ENCODE measurements at regions not wholly inside any gene's neighbourhood (a gene's known extent, or its start where the extent isn't known, plus 50 kb on each side); places are given as distances from the start of the nearest gene placed in this dataset.

- H3K4me3 ChIP-seq (ENCODE audit: low read depth, low read length) = no peak overlapping the region
- DNase-seq (ENCODE audit: low read depth) = no peak
These were observed 193.6 kb upstream of the FAR2 start for GRCh38 chr12:28955491-28955890.

DNA sequence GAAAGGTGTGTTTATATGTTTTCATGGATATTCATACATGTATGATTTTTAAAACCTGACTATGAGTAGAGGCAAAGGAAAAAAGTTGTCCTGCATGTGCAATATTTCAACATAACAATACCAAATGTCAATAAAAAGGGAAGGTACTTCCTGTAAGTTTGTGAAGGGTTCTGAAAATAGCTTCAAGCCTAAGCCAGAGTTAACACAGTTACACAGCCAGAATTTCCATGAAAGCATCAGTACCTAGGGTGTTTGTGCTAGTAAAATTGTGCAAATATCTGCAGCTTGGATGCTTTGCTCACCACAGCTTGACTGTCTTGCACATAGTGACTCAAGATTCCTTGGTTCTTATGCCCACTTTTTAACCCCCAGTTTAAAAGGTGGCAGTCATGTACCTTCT, 193.1 kb upstream of the FAR2 start:
- no peak for DNase-seq (ENCODE audit: low read depth)
- no peak overlapping the region for H3K4me3 ChIP-seq (ENCODE audit: low read depth, low read length)

- no peak for DNase-seq (ENCODE audit: low read depth)
- H3K4me3 ChIP-seq (ENCODE audit: low read depth, low read length) = no peak overlapping the region
These were observed 190.4 kb upstream of the FAR2 start for GRCh38 chr12:28958553-28959195.

DNA sequence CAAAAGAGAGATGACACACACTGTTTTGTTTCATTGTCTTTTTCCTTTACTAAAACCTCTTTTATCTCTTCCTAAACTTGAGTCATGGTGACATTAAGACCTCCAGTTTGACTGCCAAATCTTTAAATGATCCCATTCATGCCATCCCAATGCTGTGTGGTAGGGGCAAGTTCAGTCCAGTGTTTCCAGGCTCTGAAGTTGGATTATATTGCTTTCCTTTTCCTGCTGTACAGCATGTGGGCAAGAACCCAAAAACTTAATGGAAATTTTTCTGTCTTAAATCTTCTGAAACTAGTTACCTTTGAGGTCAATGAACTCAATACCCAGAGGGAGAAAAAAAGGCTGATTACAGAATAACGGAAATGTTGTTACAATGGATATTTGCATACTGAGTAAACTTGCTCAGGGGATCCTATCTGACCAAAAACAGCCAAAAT, 187.1 kb upstream of the FAR2 start:
- no peak for DNase-seq (ENCODE audit: low read depth)

GRCh38 chr12:28963554-28963953, 185.5 kb upstream of the FAR2 start:
- DNase-seq (ENCODE audit: low read depth) = no peak
- H3K4me3 ChIP-seq (ENCODE audit: low read depth, low read length) = no peak overlapping the region

More for the DNA sequence above, 187.1 kb upstream of the FAR2 start:
- H3K4me3 ChIP-seq (ENCODE audit: low read depth, low read length) = no peak overlapping the region

- DNase-seq (ENCODE audit: low read depth) = no peak
- no peak overlapping the region for H3K4me3 ChIP-seq (ENCODE audit: low read depth, low read length)
These were observed 182.9 kb upstream of the FAR2 start for GRCh38 chr12:28966046-28966780.

DNA sequence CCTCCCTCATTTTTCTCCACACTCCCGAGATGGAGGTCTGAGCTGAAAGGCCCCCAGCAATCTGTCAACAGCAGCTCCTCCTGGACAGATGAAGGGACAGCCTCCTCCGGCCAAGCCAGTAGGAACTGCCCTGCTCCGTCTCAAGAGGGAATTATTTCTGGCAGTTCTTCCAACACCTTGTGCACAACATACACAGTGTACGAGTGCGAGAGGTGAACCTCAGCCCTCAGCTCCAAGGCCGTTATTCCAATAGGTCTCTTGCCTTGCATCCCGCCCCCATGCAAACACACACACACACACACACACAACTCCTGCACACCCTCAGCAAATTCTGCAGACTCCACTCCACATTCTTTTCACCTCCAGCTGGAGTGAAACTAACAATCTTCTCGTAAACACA, 181.7 kb upstream of the FAR2 start:
- H3K4me3 ChIP-seq (ENCODE audit: low read depth, low read length) = no peak overlapping the region
- DNase-seq (ENCODE audit: low read depth) = no peak

DNA sequence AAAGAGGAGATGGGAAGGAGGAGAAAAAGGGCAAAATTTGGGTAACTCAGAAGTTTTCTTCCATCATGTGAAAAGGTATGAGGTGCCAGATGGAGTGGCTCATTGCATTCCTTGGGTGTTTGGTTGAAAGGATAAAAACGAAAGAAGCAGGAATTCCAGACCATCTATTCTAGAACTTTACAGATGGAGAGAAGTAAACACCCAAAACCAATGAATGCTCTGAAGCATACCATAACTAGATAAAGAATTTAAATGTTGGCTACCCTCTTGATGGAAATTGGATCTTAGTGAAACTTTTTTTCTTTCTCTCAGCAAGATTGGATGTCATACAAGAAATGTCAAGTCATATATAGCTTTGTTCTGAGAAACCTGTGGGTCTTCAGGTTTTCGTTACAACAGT, 175.6 kb upstream of the FAR2 start:
- no peak overlapping the region for H3K4me3 ChIP-seq (ENCODE audit: low read depth, low read length)
- DNase-seq (ENCODE audit: low read depth) = no peak

GRCh38 chr12:28974166-28974565, 174.9 kb upstream of the FAR2 start:
- DNase-seq (ENCODE audit: low read depth) = peak; percentile 39
- H3K4me3 ChIP-seq (ENCODE audit: low read depth, low read length) = no peak overlapping the region

GRCh38 chr12:28974883-28975282, 174.2 kb upstream of the FAR2 start:
- H3K4me3 ChIP-seq (ENCODE audit: low read depth, low read length) = no peak overlapping the region
- DNase-seq (ENCODE audit: low read depth) = no peak

DNA sequence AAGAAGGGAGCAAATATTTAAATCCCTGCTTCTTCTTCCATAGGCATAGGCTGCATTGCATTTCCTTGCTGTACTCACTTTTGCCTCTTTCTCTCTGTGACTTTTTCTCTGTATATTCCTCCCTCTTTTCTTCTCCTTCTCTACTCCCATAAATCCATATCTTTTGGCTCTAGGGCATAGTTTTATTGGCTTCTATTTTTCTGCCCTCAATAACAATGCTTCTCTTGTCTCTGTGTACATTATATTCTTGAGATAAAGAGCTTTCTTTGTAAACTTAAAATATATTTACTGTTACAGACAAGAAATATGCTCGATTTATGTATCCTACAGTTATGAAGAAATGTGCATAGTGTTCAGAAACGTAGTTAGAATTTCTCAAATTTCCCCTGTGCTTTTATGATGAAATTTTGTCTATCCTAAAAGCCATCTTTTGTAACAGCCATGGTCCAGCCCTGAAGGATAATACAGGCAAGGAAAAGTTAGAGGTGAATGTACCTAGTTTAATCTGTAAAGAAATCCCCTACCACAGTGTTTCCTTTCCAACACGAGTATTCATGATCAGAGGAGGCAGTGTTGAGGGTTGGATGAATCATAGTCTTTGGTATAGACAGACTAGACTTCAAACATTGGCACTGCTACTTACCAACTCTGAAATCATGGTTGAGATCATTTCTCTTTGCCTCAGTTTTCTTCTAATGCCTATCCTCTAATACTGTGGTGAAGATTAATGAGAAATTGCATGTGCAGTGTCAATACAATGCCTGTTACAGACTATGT, 173.3 kb upstream of the FAR2 start:
- no peak for DNase-seq (ENCODE audit: low read depth)
- no peak overlapping the region for H3K4me3 ChIP-seq (ENCODE audit: low read depth, low read length)

GRCh38 chr12:28980436-28980835, 168.6 kb upstream of the FAR2 start:
- no peak for DNase-seq (ENCODE audit: low read depth)
- H3K4me3 ChIP-seq (ENCODE audit: low read depth, low read length) = no peak overlapping the region

- no peak for DNase-seq (ENCODE audit: low read depth)
- no peak overlapping the region for H3K4me3 ChIP-seq (ENCODE audit: low read depth, low read length)
These were observed 161.3 kb upstream of the FAR2 start for GRCh38 chr12:28987538-28988324.

GRCh38 chr12:28988325-28988704, 160.8 kb upstream of the FAR2 start:
- no peak for DNase-seq (ENCODE audit: low read depth)
- H3K4me3 ChIP-seq (ENCODE audit: low read depth, low read length) = no peak overlapping the region

DNA sequence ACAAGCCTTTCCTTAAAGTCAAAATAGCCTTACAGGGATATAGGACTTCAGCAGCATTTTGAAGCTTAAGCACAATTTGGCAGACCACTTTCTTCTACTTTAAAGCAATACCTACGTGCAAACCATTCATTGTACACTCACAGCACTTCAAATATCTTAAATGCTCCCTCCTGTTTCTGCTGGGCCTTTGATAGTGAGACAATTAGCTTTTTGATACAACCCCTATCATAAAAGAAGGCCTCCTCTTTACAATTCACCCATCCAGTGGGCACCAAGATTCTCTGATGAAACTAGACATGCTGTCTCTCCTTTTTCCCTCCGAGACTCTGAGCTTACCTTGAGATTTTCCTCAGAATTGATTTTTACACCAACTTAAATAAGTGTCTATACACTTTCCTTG, 157.5 kb upstream of the FAR2 start:
- H3K4me3 ChIP-seq (ENCODE audit: low read depth, low read length) = no peak overlapping the region
- no peak for DNase-seq (ENCODE audit: low read depth)

DNA sequence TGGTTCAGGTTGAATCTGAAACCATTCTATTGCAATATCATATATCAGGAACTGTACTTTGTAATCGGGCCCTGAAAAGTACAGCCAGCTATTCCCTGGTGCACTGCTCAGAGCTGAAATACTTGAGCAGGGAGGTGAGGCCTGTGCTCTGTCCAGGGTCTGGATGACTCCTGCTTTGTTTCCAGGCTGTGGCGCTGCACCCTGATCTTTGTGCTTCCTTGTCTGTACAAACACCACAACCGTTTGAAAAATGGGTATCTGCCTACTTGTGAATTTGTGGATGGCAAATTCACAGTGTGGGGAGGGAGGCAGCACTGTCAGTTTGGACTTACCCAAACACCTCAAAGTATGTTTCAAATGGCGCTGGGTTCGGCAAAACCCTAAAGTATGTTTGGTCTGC, 155.4 kb upstream of the FAR2 start:
- no peak overlapping the region for H3K4me3 ChIP-seq (ENCODE audit: low read depth, low read length)
- DNase-seq (ENCODE audit: low read depth) = no peak

DNA sequence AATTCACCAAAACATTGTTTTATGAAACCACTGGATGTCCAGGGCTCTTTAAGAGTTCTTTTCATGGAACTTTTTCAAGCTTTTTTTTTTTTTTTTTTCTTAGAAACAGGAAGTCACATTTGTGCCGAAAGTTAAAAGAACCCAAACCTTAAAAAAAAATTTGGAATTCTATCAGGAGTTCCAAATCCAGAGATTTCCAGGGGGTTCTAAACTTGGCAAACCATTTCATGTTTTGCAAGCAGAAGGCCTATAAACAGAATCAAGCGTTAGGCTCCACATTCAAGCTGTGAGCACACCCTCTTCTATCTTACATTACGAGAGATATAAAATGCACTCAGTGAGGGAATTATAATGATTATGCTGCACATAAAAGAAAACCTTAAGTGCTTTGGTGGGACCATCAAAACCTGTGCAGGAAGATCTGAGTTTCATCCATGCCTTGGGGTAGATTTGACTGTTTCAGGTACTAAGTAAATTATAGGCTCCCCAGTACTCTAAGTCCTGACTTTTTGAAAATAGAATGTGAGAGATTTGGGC, 154.8 kb upstream of the FAR2 start:
- no peak for DNase-seq (ENCODE audit: low read depth)
- no peak overlapping the region for H3K4me3 ChIP-seq (ENCODE audit: low read depth, low read length)

- no peak for DNase-seq (ENCODE audit: low read depth)
- no peak overlapping the region for H3K4me3 ChIP-seq (ENCODE audit: low read depth, low read length)
These were observed 152.4 kb upstream of the FAR2 start for GRCh38 chr12:28996688-28997087.

- H3K4me3 ChIP-seq (ENCODE audit: low read depth, low read length) = no peak overlapping the region
- DNase-seq (ENCODE audit: low read depth) = peak; percentile 56
These were observed 150.4 kb upstream of the FAR2 start for GRCh38 chr12:28998662-28999120.

All from skeletal muscle cell (primary cell).